ENCODE measurements at regions not wholly inside any gene's neighbourhood (a gene's known extent, or its start where the extent isn't known, plus 50 kb on each side); places are given as distances from the start of the nearest gene placed in this dataset.

DNA sequence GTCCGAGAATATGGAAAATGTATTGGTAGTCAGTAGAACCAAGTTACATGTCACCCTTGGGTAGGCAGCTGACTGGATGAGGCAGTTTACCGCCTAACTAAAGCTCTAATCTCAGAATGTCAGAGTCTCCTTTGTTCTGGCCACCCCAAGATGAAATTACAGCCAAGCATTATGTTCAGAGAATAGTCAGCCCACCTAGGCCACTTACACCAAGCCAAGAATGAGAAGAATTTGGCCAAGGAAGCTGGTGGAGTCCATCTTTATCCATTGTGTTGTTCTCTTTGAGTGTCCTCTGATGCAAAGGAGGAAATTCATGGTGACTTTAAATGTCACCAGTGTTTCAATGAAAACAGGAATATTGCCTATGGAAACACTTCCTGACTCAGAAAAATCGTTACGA, 275.1 kb upstream of the MAP3K1 start:
- no peak for DNase-seq (ENCODE audit: low spot score)
- in situ Hi-C loops (cut with MboI; ENCODE audit: low pct_unique_long_range_greater_than_20kb, low sequenced_read_pairs, unreplicated experiment) = no loop called here
- TF ChIP-seq CTCF (IDR thresholded peaks at IDR 0.05; ENCODE audit: extremely low read depth, insufficient read depth, missing control alignments) = no peak

DNA sequence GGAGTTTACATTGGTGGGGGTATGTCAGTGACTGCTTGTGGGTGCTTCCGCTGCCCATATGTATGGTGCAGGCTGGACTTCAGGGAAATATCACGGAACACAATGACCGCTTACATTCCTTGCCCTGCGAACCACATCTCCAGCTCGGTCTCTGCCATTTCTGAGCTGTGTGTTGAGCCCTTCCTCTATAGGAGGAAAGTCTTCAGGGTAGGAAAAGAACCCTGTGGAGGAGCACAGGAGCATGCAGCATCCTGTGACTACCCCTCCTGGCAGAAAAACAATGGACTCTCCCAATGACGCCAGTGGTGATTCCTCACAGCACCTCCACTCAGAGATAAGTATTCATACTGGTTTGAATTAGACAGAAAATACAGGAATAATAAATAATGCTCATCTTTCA, 276.8 kb upstream of the MAP3K1 start:
- DNase-seq (ENCODE audit: low spot score) = no peak
- in situ Hi-C loops (cut with MboI; ENCODE audit: low pct_unique_long_range_greater_than_20kb, low sequenced_read_pairs, unreplicated experiment) = no loop called here
- no peak for TF ChIP-seq CTCF (IDR thresholded peaks at IDR 0.05; ENCODE audit: extremely low read depth, insufficient read depth, missing control alignments)

DNA sequence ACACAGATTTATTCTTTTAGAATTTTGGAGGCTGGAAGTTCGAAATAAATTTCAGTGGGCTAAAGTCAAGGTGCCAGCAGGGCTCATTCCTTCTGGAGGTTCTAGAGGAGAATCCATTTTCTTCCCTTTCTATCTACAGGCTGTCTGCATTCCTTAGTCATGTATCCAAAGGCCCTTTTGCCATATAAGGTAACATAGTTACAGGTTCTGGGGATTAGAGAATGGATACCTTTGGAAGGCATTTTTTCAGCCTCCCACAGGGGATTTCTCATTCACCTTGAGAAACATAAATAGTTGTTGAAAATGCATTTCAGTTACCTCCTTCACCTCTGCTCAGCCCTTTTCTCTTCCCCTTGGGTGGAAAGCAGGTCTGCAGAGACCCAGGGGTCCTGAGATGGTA, 280.0 kb upstream of the MAP3K1 start:
- in situ Hi-C loops (cut with MboI; ENCODE audit: low pct_unique_long_range_greater_than_20kb, low sequenced_read_pairs, unreplicated experiment) = no loop called here
- TF ChIP-seq CTCF (IDR thresholded peaks at IDR 0.05; ENCODE audit: extremely low read depth, insufficient read depth, missing control alignments) = no peak
- DNase-seq (ENCODE audit: low spot score) = no peak

DNA sequence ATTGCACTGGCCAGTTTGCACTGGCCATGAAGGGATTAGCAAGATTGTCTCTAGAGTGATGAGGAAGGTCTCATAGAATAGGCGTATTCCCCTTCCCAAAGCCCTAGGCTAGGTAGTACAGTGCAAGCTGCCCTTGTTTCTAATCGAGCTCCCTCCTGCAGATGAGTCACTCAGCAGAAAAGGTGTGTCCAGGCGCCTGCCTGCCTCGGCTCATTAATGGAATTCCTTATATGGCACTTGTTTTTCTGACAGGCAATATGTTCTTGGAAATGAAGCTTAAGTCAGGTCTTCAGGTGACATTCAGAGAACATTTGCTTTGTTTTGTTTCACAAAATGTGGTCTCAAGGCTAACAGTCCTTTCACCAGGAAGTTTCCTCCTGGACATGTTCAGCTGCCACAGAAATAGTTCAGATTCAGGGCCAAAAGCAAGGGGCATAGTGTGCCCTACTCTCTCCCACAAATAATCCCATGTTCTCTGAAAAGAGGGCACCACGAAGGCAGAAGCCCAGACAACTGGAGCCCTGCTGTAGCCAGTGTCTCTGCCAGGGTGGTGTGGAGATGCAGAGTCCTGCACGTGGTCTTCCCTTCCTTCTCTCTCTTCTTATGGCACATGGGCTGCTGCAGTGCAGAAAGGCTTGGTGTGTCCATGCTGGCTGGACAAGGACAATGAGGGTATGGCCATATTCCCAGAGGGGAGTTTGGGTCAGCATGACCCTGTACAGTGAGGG, 281.1 kb upstream of the MAP3K1 start:
- no peak for TF ChIP-seq CTCF (IDR thresholded peaks at IDR 0.05; ENCODE audit: extremely low read depth, insufficient read depth, missing control alignments)
- in situ Hi-C loops (cut with MboI; ENCODE audit: low pct_unique_long_range_greater_than_20kb, low sequenced_read_pairs, unreplicated experiment) = no loop called here
- DNase-seq (ENCODE audit: low spot score) = no peak

DNA sequence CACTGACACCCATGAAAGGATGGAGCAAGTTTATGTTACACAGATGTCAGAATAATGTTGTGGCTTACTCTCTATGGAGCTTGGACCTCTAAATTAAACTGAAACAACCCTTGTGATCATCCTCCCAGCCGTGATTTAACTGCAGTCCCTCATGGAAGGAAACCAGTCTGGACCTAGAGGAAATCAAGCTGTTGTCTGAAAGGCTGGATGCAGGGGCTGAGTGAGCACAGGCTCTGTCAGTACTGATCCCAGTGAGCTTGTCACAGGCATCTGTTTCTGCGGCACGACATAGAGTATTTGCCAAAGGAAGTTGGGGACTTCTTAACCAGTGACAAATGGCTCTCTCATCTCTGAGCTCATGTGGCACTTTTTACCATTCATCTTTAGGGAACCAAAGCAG, 282.9 kb upstream of the MAP3K1 start:
- no peak for TF ChIP-seq CTCF (IDR thresholded peaks at IDR 0.05; ENCODE audit: extremely low read depth, insufficient read depth, missing control alignments)
- DNase-seq (ENCODE audit: low spot score) = no peak
- in situ Hi-C loops (cut with MboI; ENCODE audit: low pct_unique_long_range_greater_than_20kb, low sequenced_read_pairs, unreplicated experiment) = no loop called here

- no peak for TF ChIP-seq CTCF (IDR thresholded peaks at IDR 0.05; ENCODE audit: extremely low read depth, insufficient read depth, missing control alignments)
- in situ Hi-C loops (cut with MboI; ENCODE audit: low pct_unique_long_range_greater_than_20kb, low sequenced_read_pairs, unreplicated experiment) = no loop called here
- DNase-seq (ENCODE audit: low spot score) = no peak
Measured at GRCh38 chr5:56530626-56531138, 284.7 kb upstream of the MAP3K1 start.

All from GM13977 (cell line).